HCT116 (cell line): ENCODE measurements at regions not wholly inside any gene's neighbourhood (a gene's known extent, or its start where the extent isn't known, plus 50 kb on each side); places are given as distances from the start of the nearest gene placed in this dataset.

Experiments
- ATAC-seq: fragments of 200-7000 bp; cut with Tn5 transposase; 2 replicates; pipeline ENCODE4 v1.9.1; 2020; ENCODE audit warnings: mild to moderate bottlenecking, moderate library complexity
- BruUV-seq: library from RNA; stranded (reverse); fragments of 400-500 nt; replicated peaks from 2 replicates; lab custom pipeline; 2021; lab: Mats Ljungman, UMichigan
- CTCF ChIA-PET: fragments of 300-600 bp; sonication (Branson Sonifier 250); formaldehyde crosslinking; loops from one replicate; lab custom pipeline; 2021; ENCODE audit warnings: antibody characterized with exemption; lab: Charles Lee
- POLR2A ChIA-PET: fragments of 300-600, 350-600 bp; sonication (Branson Sonifier 250); formaldehyde crosslinking; loops from one replicate; lab custom pipeline; 2021; ENCODE audit warnings: antibody characterized with exemption; lab: Charles Lee
- RAD21 ChIA-PET, 2 experiments: fragments of 300-600 bp; sonication (Branson Sonifier 250); formaldehyde crosslinking; loops; one replicate each; lab custom pipeline; 2023; ENCODE audit warnings: low total read pairs in 2 of 2; ENCODE audit not compliant: uncharacterized antibody in 2 of 2, unreplicated experiment in 2 of 2, low non-redundant PET in 1 of 2; lab: Charles Lee
- DNase-seq: peaks from one replicate; pipeline ENCODE4 v3.0.0-alpha.2; 2010; ENCODE audit warnings: low read depth, low spot score
- H2AFZ ChIP-seq: fragments of 200-600 bp; shearing (Covaris generic), sonication (generic); 2 replicates; pipeline ENCODE4 v1.6.1; 2017; ENCODE audit warnings: low read depth, mixed run types, mixed read lengths, antibody characterized with exemption, low read length; ENCODE audit not compliant: poor library complexity, severe bottlenecking
- H3K27ac ChIP-seq: 2 replicates; pipeline ENCODE4 v1.5.1; 2012; ENCODE audit warnings: low read depth, low read length
- H3K27me3 ChIP-seq: fragments of 200-600 bp; sonication (generic); 2 replicates; pipeline ENCODE4 v1.6.1; 2016; ENCODE audit warnings: mixed run types, low read length, mixed read lengths; ENCODE audit not compliant: insufficient read depth
- H3K36me3 ChIP-seq, 2 experiments: fragments of 200-500 bp in 1 of 2; fragments of 200-600 bp in 1 of 2; sonication (Bioruptor generic) in 1 of 2; sonication (generic) in 1 of 2; 2 replicates each; pipeline versions ENCODE4 v1.5.1 to v1.6.1; 2014 to 2016; ENCODE audit warnings: low read length in 2 of 2, inconsistent platforms in 1 of 2, mixed read lengths in 1 of 2, mixed run types in 1 of 2; ENCODE audit not compliant: insufficient read depth in 2 of 2, control insufficient read depth in 1 of 2
- H3K4me1 ChIP-seq, 2 experiments: fragments of 200-600 bp in 1 of 2; sonication (generic) in 1 of 2; 2 replicates each; pipeline versions ENCODE4 v1.5.1 to v1.6.1; 2012 to 2017; ENCODE audit warnings: low read length in 2 of 2, inconsistent platforms in 1 of 2, mild to moderate bottlenecking in 1 of 2, mixed read lengths in 1 of 2, mixed run types in 1 of 2, moderate library complexity in 1 of 2; ENCODE audit not compliant: insufficient read depth in 2 of 2, control insufficient read depth in 1 of 2
- H3K4me2 ChIP-seq: fragments of 200-600 bp; sonication (generic); 2 replicates; pipeline ENCODE4 v1.6.1; 2017; ENCODE audit warnings: mixed run types, low read length, mixed read lengths
- H3K4me3 ChIP-seq, 2 experiments: fragments of 200-600 bp in 1 of 2; sonication (generic) in 1 of 2; replicated peaks in 1 of 2; 2 replicates each; pipeline ENCODE4 v1.5.1; 2011 to 2016; ENCODE audit warnings: low read length in 2 of 2, control low read depth in 1 of 2, low read depth in 1 of 2, mild to moderate bottlenecking in 1 of 2, mixed read lengths in 1 of 2, mixed run types in 1 of 2
- H3K79me2 ChIP-seq: fragments of 200-600 bp; sonication (generic); 2 replicates; pipeline ENCODE4 v1.6.1; 2017; ENCODE audit warnings: mild to moderate bottlenecking, mixed run types, low read length, moderate library complexity, mixed read lengths; ENCODE audit not compliant: insufficient read depth
- H3K9ac ChIP-seq: fragments of 200-600 bp; sonication (generic); 2 replicates; pipeline ENCODE4 v1.6.1; 2016; ENCODE audit warnings: low read length, mixed read lengths
- H3K9me2 ChIP-seq: fragments of 200-600 bp; sonication (generic), shearing (Covaris generic); 2 replicates; pipeline ENCODE4 v1.6.1; 2017; ENCODE audit warnings: mixed run types, mild to moderate bottlenecking, moderate library complexity; ENCODE audit not compliant: insufficient read depth
- H3K9me3 ChIP-seq, 2 experiments: fragments of 200-500 bp in 1 of 2; fragments of 200-600 bp in 1 of 2; sonication (Bioruptor generic) in 1 of 2; sonication (generic) in 1 of 2; 2 replicates each; pipeline ENCODE4 v1.6.1; 2014 to 2017; ENCODE audit warnings: low read length in 2 of 2, mixed read lengths in 2 of 2, inconsistent platforms in 1 of 2, low read depth in 1 of 2, mild to moderate bottlenecking in 1 of 2, mixed run types in 1 of 2, moderate library complexity in 1 of 2; ENCODE audit not compliant: control insufficient read depth in 1 of 2, insufficient read depth in 1 of 2
- H4K20me1 ChIP-seq: fragments of 200-600 bp; sonication (generic), shearing (Covaris generic); 2 replicates; pipeline ENCODE4 v1.6.1; 2017; ENCODE audit warnings: mixed run types, mild to moderate bottlenecking, moderate library complexity; ENCODE audit not compliant: insufficient read depth
- CBX3 ChIP-seq: IDR thresholded peaks from 2 replicates; pipeline ENCODE4 v1.6.1; 2012; ENCODE audit warnings: low read depth
- CEBPB ChIP-seq: IDR thresholded peaks from 2 replicates; pipeline ENCODE4 v1.6.1; 2012; ENCODE audit warnings: low read depth
- EGR1 ChIP-seq: IDR thresholded peaks from 2 replicates; pipeline ENCODE4 v1.6.1; 2012; ENCODE audit warnings: low read depth
- ELF1 ChIP-seq: IDR thresholded peaks from 2 replicates; pipeline ENCODE4 v1.6.1; 2012; ENCODE audit warnings: low read depth, borderline replicate concordance
- EZH2 ChIP-seq: fragments of 200-600 bp; sonication (generic); IDR thresholded peaks from 2 replicates; pipeline ENCODE4 v1.6.1; 2017; ENCODE audit warnings: antibody characterized with exemption, mixed run types
- EZH2phosphoT487 ChIP-seq: fragments of 200-600 bp; IDR thresholded peaks from 2 replicates; pipeline ENCODE4 v1.6.1; 2018; ENCODE audit warnings: antibody characterized with exemption, borderline replicate concordance
- JUND ChIP-seq: IDR thresholded peaks from 2 replicates; pipeline ENCODE4 v1.6.1; 2012
- RAD21 ChIP-seq: IDR thresholded peaks from 2 replicates; pipeline ENCODE4 v1.6.1; 2012; ENCODE audit warnings: low read depth, mild to moderate bottlenecking
- SP1 ChIP-seq: IDR thresholded peaks from 2 replicates; pipeline ENCODE4 v1.6.1; 2012; ENCODE audit warnings: low read depth
- TCF7L2 ChIP-seq: IDR thresholded peaks from 2 replicates; pipeline ENCODE4 v1.7.0; 2011; ENCODE audit warnings: borderline replicate concordance, inconsistent platforms; ENCODE audit not compliant: insufficient read depth, insufficient read length; ENCODE audit errors: extremely low read depth
- YY1 ChIP-seq: IDR thresholded peaks from 2 replicates; pipeline ENCODE4 v1.6.1; 2011; ENCODE audit warnings: low read length, low read depth, moderate library complexity, mild to moderate bottlenecking; ENCODE audit not compliant: insufficient replicate concordance; ENCODE audit errors: extremely low read depth
- ZNF274 ChIP-seq: fragments of 200-500 bp; sonication (Bioruptor generic); IDR thresholded peaks from 2 replicates; pipeline ENCODE4 v1.6.1; 2014; ENCODE audit warnings: mild to moderate bottlenecking, low read depth, low read length, inconsistent platforms
- intact Hi-C: fragments of 100-400 bp; cut with micrococcal nuclease; formaldehyde crosslinking; loops from 2 replicates; pipeline ENCODE4 v1.10.0; 2022
- TF ChIP-seq, protein P1 (sequence below): IDR thresholded peaks from 2 replicates; pipeline ENCODE4 v1.6.1; 2011; ENCODE audit warnings: mild to moderate bottlenecking, low read length, moderate library complexity; ENCODE audit not compliant: insufficient replicate concordance; ENCODE audit errors: extremely low read depth
- TF ChIP-seq, protein P2 (sequence below), 3 experiments: fragments of 200-600 bp in 1 of 3; sonication (generic) in 1 of 3; IDR thresholded peaks in 2 of 3; conservative IDR thresholded peaks in 1 of 3; 2 replicates each; pipeline ENCODE4 v1.5.1; 2012 to 2017; ENCODE audit warnings: low read depth in 2 of 3, low read length in 2 of 3, antibody characterized with exemption in 1 of 3, borderline replicate concordance in 1 of 3, control low read depth in 1 of 3, mild to moderate bottlenecking in 1 of 3, mixed read lengths in 1 of 3, mixed run types in 1 of 3, moderate library complexity in 1 of 3; ENCODE audit not compliant: insufficient read depth in 1 of 3
- TF ChIP-seq, protein P3 (sequence below): IDR thresholded peaks from 2 replicates; pipeline ENCODE4 v1.6.1; 2012; ENCODE audit warnings: low read depth

DNA sequence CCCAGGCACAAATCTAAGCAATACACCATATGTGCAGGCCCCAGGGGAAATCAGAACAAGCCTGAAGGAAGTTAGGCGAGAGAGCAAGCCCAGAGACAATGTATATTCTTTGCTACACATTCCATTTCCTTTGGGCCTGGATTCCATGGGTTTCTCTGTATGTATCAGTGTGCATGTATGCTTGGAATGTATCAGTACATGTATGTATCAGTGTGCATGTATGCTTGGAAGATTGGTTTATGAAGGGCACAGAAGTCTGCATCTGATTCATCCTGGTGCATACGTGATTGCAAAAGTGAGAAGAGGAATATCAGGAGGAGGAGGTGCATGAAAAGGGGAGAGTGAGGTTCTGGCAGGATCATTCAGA, 232.6 kb upstream of the ANKRD55 start (continued):
- TF ChIP-seq CBX3 (no peak), ELF1 (no peak), EGR1 (no peak)
- TF ChIP-seq, protein P1, sequence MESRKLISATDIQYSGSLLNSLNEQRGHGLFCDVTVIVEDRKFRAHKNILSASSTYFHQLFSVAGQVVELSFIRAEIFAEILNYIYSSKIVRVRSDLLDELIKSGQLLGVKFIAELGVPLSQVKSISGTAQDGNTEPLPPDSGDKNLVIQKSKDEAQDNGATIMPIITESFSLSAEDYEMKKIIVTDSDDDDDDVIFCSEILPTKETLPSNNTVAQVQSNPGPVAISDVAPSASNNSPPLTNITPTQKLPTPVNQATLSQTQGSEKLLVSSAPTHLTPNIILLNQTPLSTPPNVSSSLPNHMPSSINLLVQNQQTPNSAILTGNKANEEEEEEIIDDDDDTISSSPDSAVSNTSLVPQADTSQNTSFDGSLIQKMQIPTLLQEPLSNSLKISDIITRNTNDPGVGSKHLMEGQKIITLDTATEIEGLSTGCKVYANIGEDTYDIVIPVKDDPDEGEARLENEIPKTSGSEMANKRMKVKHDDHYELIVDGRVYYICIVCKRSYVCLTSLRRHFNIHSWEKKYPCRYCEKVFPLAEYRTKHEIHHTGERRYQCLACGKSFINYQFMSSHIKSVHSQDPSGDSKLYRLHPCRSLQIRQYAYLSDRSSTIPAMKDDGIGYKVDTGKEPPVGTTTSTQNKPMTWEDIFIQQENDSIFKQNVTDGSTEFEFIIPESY: no peak

DNA sequence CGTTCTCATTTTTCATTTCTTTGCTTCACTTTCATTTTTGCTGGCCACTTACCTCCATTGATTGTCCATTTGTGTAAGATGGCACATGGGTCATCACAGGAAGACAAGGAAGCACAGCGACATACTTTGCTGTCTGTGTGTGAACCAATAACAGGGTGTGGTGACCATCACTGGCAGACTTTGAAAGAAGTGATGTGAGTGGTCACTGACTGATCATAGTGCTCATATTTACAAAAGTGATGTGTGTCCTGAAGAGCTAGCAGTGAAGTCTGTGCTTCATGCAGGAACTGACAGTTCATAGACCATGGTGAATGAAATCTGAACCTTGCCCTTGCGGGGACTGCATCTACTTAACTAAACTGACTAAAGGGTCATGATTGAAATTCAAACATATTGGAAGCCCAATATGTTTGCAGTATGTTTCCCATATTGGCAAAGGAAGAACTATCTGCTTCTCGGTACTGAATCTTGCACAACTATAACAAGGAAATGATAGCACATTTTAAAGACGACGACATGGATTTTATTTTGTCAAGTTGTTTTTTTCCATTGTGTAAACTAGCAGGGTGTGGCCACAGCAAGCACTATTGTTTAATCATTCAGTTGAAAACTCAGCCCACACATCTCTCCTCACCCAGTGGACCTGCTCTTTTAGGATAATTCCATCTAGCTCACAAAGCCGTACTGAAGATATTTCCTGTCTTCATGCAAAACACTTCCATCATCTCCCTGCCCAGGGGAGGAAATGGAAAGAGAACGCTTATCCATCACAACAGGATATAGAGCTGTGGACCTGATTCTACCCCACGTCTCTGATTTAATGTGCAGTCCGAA, 232.0 kb upstream of the ANKRD55 start:
- RAD21 ChIA-PET: no interaction called here
- POLR2A ChIA-PET: no interaction called here
- no peak overlapping the region for H2AFZ ChIP-seq
- no peak overlapping the region for H3K9ac ChIP-seq
- H3K27me3 ChIP-seq: no peaks in the 10 kb centered on the region
- no peaks in the 10 kb centered on the region for H3K36me3 ChIP-seq
- no peak overlapping the region for H3K27ac ChIP-seq
- intact Hi-C loops: no loop called here
- no peak for ATAC-seq
- no peak overlapping the region for H3K4me2 ChIP-seq
- no peaks in the 10 kb centered on the region for H3K79me2 ChIP-seq
- no TSS peak for BruUV-seq
- peaks cover 0 to 3% of the 10 kb centered on the region in 2 experiments; a peak in 1 of 4 replicates for H3K4me1 ChIP-seq
- H3K9me3 ChIP-seq: no peaks in the 10 kb centered on the region
- DNase-seq: no peak
- no peaks in the 10 kb centered on the region for H3K9me2 ChIP-seq
- H4K20me1 ChIP-seq: no peaks in the 10 kb centered on the region
- CTCF ChIA-PET: no interaction called here
- H3K4me3 ChIP-seq: no peak overlapping the region
- no peak for TF ChIP-seq JUND
- TF ChIP-seq ZNF274: no peak
- TF ChIP-seq EZH2phosphoT487: no peak
- TF ChIP-seq EZH2: no peak
- TF ChIP-seq, protein P2, sequence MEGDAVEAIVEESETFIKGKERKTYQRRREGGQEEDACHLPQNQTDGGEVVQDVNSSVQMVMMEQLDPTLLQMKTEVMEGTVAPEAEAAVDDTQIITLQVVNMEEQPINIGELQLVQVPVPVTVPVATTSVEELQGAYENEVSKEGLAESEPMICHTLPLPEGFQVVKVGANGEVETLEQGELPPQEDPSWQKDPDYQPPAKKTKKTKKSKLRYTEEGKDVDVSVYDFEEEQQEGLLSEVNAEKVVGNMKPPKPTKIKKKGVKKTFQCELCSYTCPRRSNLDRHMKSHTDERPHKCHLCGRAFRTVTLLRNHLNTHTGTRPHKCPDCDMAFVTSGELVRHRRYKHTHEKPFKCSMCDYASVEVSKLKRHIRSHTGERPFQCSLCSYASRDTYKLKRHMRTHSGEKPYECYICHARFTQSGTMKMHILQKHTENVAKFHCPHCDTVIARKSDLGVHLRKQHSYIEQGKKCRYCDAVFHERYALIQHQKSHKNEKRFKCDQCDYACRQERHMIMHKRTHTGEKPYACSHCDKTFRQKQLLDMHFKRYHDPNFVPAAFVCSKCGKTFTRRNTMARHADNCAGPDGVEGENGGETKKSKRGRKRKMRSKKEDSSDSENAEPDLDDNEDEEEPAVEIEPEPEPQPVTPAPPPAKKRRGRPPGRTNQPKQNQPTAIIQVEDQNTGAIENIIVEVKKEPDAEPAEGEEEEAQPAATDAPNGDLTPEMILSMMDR (IDR thresholded peaks at IDR 0.05 in 2 of 3, conservative IDR thresholded peaks at IDR 0.05 in 1 of 3; ENCODE audit: borderline replicate concordance in 1 of 3, insufficient read depth in 1 of 3, low read depth in 2 of 3, low read length in 2 of 3): no peak
- TF ChIP-seq RAD21: no peak
- TF ChIP-seq, protein P3, sequence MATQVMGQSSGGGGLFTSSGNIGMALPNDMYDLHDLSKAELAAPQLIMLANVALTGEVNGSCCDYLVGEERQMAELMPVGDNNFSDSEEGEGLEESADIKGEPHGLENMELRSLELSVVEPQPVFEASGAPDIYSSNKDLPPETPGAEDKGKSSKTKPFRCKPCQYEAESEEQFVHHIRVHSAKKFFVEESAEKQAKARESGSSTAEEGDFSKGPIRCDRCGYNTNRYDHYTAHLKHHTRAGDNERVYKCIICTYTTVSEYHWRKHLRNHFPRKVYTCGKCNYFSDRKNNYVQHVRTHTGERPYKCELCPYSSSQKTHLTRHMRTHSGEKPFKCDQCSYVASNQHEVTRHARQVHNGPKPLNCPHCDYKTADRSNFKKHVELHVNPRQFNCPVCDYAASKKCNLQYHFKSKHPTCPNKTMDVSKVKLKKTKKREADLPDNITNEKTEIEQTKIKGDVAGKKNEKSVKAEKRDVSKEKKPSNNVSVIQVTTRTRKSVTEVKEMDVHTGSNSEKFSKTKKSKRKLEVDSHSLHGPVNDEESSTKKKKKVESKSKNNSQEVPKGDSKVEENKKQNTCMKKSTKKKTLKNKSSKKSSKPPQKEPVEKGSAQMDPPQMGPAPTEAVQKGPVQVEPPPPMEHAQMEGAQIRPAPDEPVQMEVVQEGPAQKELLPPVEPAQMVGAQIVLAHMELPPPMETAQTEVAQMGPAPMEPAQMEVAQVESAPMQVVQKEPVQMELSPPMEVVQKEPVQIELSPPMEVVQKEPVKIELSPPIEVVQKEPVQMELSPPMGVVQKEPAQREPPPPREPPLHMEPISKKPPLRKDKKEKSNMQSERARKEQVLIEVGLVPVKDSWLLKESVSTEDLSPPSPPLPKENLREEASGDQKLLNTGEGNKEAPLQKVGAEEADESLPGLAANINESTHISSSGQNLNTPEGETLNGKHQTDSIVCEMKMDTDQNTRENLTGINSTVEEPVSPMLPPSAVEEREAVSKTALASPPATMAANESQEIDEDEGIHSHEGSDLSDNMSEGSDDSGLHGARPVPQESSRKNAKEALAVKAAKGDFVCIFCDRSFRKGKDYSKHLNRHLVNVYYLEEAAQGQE: no peak
- TF ChIP-seq SP1: no peak
- no peak for TF ChIP-seq YY1
- no peak for TF ChIP-seq EGR1
- TF ChIP-seq CEBPB: no peak
- no peak for TF ChIP-seq TCF7L2
